ENCODE measurements at regions not wholly inside any gene's neighbourhood (a gene's known extent, or its start where the extent isn't known, plus 50 kb on each side); places are given as distances from the start of the nearest gene placed in this dataset.

- TF ChIP-seq EZH2 (IDR thresholded peaks at IDR 0.05; ENCODE audit: insufficient read depth, poor library complexity, severe bottlenecking) (no peak), EZH2phosphoT487 (IDR thresholded peaks at IDR 0.05; ENCODE audit: insufficient read depth, low read depth) (no peak)
Observed at GRCh38 chr6:140048202-140048790, 673.8 kb upstream of the CITED2 start.

Data from GM23248 (cell line).